22Rv1 (cell line): ENCODE measurements at regions not wholly inside any gene's neighbourhood (a gene's known extent, or its start where the extent isn't known, plus 50 kb on each side); places are given as distances from the start of the nearest gene placed in this dataset.

Source experiments
- ZFX ChIP-seq: fragments of 450-650 bp; IDR thresholded peaks from 2 replicates; pipeline ENCODE4 v1.6.1; 2017; ENCODE audit warnings: antibody characterized with exemption, borderline replicate concordance
- TF ChIP-seq, protein P1 (sequence below): fragments of 450-650 bp; IDR thresholded peaks from 2 replicates; pipeline ENCODE4 v1.5.1; 2017; ENCODE audit warnings: mild to moderate bottlenecking

DNA sequence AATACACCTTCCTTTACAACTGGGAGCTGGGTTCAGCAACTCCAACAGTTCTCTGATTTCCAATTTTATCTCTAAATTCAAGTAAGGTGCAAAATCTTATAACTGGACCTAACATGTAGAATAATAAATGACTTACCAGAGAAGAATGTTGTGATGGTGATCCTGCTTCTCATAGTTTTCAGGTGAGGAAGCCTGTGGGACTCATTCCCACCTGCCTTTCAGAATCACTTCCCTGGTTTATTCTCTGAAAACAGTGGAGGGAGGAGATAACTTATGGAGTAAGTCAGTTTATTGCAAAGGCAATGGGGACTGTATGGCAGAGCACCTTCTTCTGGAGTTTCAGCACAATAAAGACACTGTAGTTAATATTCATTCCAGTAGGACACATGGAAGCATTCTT lies 1188.2 kb upstream of the FAM98A start:
- TF ChIP-seq, protein P1, sequence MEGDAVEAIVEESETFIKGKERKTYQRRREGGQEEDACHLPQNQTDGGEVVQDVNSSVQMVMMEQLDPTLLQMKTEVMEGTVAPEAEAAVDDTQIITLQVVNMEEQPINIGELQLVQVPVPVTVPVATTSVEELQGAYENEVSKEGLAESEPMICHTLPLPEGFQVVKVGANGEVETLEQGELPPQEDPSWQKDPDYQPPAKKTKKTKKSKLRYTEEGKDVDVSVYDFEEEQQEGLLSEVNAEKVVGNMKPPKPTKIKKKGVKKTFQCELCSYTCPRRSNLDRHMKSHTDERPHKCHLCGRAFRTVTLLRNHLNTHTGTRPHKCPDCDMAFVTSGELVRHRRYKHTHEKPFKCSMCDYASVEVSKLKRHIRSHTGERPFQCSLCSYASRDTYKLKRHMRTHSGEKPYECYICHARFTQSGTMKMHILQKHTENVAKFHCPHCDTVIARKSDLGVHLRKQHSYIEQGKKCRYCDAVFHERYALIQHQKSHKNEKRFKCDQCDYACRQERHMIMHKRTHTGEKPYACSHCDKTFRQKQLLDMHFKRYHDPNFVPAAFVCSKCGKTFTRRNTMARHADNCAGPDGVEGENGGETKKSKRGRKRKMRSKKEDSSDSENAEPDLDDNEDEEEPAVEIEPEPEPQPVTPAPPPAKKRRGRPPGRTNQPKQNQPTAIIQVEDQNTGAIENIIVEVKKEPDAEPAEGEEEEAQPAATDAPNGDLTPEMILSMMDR = no peak
- no peak for TF ChIP-seq ZFX
